K562 (cell line): ENCODE measurements at regions not wholly inside any gene's neighbourhood (a gene's known extent, or its start where the extent isn't known, plus 50 kb on each side); places are given as distances from the start of the nearest gene placed in this dataset.

Experiments used
- ATAC-seq: fragments of 200-7000 bp; cut with Tn5 transposase; 3 replicates; pipeline ENCODE4 v1.9.1; 2020; ENCODE audit warnings: moderate library complexity
- BruUV-seq: library from RNA; stranded (reverse); fragments of 400-500 nt; replicated peaks from 2 replicates; lab custom pipeline; 2021; lab: Mats Ljungman, UMichigan
- CTCF ChIA-PET: fragments of 300-600 bp; formaldehyde crosslinking; extraction: SDS; loops from one replicate; lab custom pipeline; 2021; ENCODE audit warnings: low intra/inter-chr PET ratio; lab: Yijun Ruan, JAX
- POLR2A ChIA-PET: fragments of 300-600, 350-650 bp; sonication (Branson Sonifier 250); formaldehyde crosslinking; extraction: SDS; loops from one replicate; lab custom pipeline; 2021; ENCODE audit warnings: antibody characterized with exemption, inconsistent platforms; lab: Yijun Ruan, JAX
- DNase-seq, 4 experiments: peaks; one replicate each; pipeline versions ENCODE4 v3.0.0 to v3.0.0-alpha.2; 2011 to 2018; ENCODE audit warnings: low spot score in 3 of 4, mixed read lengths in 3 of 4; ENCODE audit errors: extremely low read depth in 1 of 4
- FAIRE-seq: peaks from 2 replicates; lab custom pipeline; 2011; peaks lifted over from hg19 to GRCh38; lab: Jason Lieb, UNC
- H2AFZ ChIP-seq: 2 replicates; pipeline ENCODE4 v1.6.0; 2011; ENCODE audit warnings: low read depth, low read length, control low read depth, inconsistent platforms
- H3K27ac ChIP-seq: fragments of 200-600 bp; 3 replicates; pipeline ENCODE4 v1.8.0; 2011; ENCODE audit warnings: low read depth, mild to moderate bottlenecking, control low read depth, inconsistent platforms, low read length, moderate library complexity, mixed read lengths; ENCODE audit errors: extremely low read depth
- H3K27me3 ChIP-seq, 2 experiments: fragments of 300-600 bp in 1 of 2; 2 replicates in 1 of 2; 3 replicates in 1 of 2; pipeline versions ENCODE4 v1.6.0 to v1.8.0; 2011; ENCODE audit warnings: inconsistent platforms in 2 of 2, low read length in 2 of 2, mild to moderate bottlenecking in 1 of 2, mixed read lengths in 1 of 2, moderate library complexity in 1 of 2; ENCODE audit not compliant: control insufficient read depth in 2 of 2, insufficient read depth in 2 of 2
- H3K36me3 ChIP-seq: fragments of 300-600 bp; 3 replicates; pipeline ENCODE4 v1.8.0; 2011; ENCODE audit warnings: mild to moderate bottlenecking, low read length, inconsistent platforms; ENCODE audit not compliant: control insufficient read depth, insufficient read depth
- H3K4me1 ChIP-seq, 2 experiments: fragments of 200-600 bp in 1 of 2; replicated peaks in 1 of 2; 2 replicates in 1 of 2; 3 replicates in 1 of 2; pipeline versions ENCODE4 v1.5.1 to v1.8.0; 2011; ENCODE audit warnings: inconsistent platforms in 2 of 2, low read length in 2 of 2, mild to moderate bottlenecking in 1 of 2, mixed read lengths in 1 of 2, moderate library complexity in 1 of 2; ENCODE audit not compliant: control insufficient read depth in 2 of 2, insufficient read depth in 2 of 2
- H3K4me2 ChIP-seq: 2 replicates; pipeline ENCODE4 v1.6.1; 2011; ENCODE audit warnings: low read length, control low read depth, inconsistent platforms, mixed read lengths; ENCODE audit not compliant: insufficient read depth
- H3K4me3 ChIP-seq: fragments of 200-600 bp; sonication (generic), shearing (Covaris generic); 2 replicates; pipeline ENCODE4 v1.5.1; 2016; ENCODE audit warnings: control low read depth, inconsistent platforms
- H3K79me2 ChIP-seq: fragments of 200-600 bp; 3 replicates; pipeline ENCODE4 v1.8.0; 2011; ENCODE audit warnings: low read length, inconsistent platforms; ENCODE audit not compliant: control insufficient read depth, insufficient read depth
- H3K9ac ChIP-seq, 2 experiments: 2 replicates each; pipeline versions ENCODE4 v1.6.0 to v1.6.1; 2011; ENCODE audit warnings: low read depth in 2 of 2, low read length in 2 of 2, control low read depth in 1 of 2, inconsistent platforms in 1 of 2, mild to moderate bottlenecking in 1 of 2, mixed read lengths in 1 of 2; ENCODE audit not compliant: insufficient read depth in 1 of 2
- H3K9me1 ChIP-seq: one replicate; pipeline ENCODE4 v1.6.0; 2011; ENCODE audit warnings: inconsistent platforms, mild to moderate bottlenecking, low read length, moderate library complexity; ENCODE audit not compliant: control insufficient read depth, insufficient read depth
- H3K9me3 ChIP-seq: replicated peaks from 2 replicates; pipeline ENCODE4 v1.5.1; 2011; ENCODE audit warnings: low read depth, low read length, inconsistent platforms; ENCODE audit not compliant: control insufficient read depth, insufficient read depth
- H4K20me1 ChIP-seq: replicated peaks from 2 replicates; pipeline ENCODE4 v1.6.1; 2011; ENCODE audit warnings: low read length, inconsistent platforms, mixed read lengths; ENCODE audit not compliant: control insufficient read depth, insufficient read depth
- CCNT2 ChIP-seq: IDR thresholded peaks from 2 replicates; pipeline ENCODE4 v1.6.1; 2011; ENCODE audit warnings: borderline replicate concordance, low read depth, mild to moderate bottlenecking, moderate library complexity, mixed read lengths, low read length; ENCODE audit not compliant: insufficient read length; ENCODE audit errors: extremely low read depth
- DLX4 ChIP-seq: fragments of 250-450 bp; sonication (Bioruptor Pico); IDR thresholded peaks from 2 replicates; pipeline ENCODE4 v1.6.1; 2021; ENCODE audit warnings: mild to moderate bottlenecking
- ELF2 ChIP-seq: fragments of 250-450 bp; sonication (Bioruptor Pico); IDR thresholded peaks from 2 replicates; pipeline ENCODE4 v1.5.0; 2021; ENCODE audit warnings: mild to moderate bottlenecking
- FIP1L1 ChIP-seq: fragments of 200-400 bp; formaldehyde crosslinking; IDR thresholded peaks from 2 replicates; pipeline ENCODE4 v1.6.1; 2018; ENCODE audit warnings: mild to moderate bottlenecking, low read depth, low read length; ENCODE audit not compliant: poor library complexity, severe bottlenecking
- HNRNPL ChIP-seq: fragments of 200-400 bp; formaldehyde crosslinking; IDR thresholded peaks from 2 replicates; pipeline ENCODE4 v1.6.1; 2017; ENCODE audit warnings: low read depth, mild to moderate bottlenecking, low read length
- KDM5B ChIP-seq: fragments of 200-600 bp; sonication (generic); IDR thresholded peaks from 2 replicates; pipeline ENCODE4 v1.6.1; 2012; ENCODE audit warnings: low read depth, mild to moderate bottlenecking, moderate library complexity, low read length, control low read depth, inconsistent platforms; ENCODE audit not compliant: insufficient replicate concordance
- KLF10 ChIP-seq: fragments of 250-450 bp; sonication (Bioruptor Pico); IDR thresholded peaks from 2 replicates; pipeline ENCODE4 v1.6.1; 2021; ENCODE audit warnings: matching md5 sums
- NR1H2 ChIP-seq: sonication (generic); formaldehyde crosslinking; IDR thresholded peaks from 2 replicates; pipeline ENCODE4 v1.4.0; 2020; ENCODE audit warnings: mild to moderate bottlenecking, missing genetic modification reagents
- PTBP1 ChIP-seq: fragments of 200-400 bp; formaldehyde crosslinking; IDR thresholded peaks from 2 replicates; pipeline ENCODE4 v1.6.1; 2017; ENCODE audit warnings: low read depth, low read length
- SRSF3 ChIP-seq: fragments of 200-400 bp; formaldehyde crosslinking; IDR thresholded peaks from 2 replicates; pipeline ENCODE4 v1.6.1; 2016; ENCODE audit warnings: mild to moderate bottlenecking, low read length, moderate library complexity; ENCODE audit not compliant: insufficient read depth
- ZNF175 ChIP-seq: fragments of 200-800 bp; sonication (Bioruptor generic); IDR thresholded peaks from 2 replicates; pipeline ENCODE4 v1.6.1; 2016; ENCODE audit warnings: low read depth, mild to moderate bottlenecking, missing genetic modification characterization, missing compliant biosample characterization
- ZNF263 ChIP-seq: sonication (generic); formaldehyde crosslinking; IDR thresholded peaks from 2 replicates; pipeline ENCODE4 v1.8.0; 2022; ENCODE audit warnings: mild to moderate bottlenecking, missing genetic modification reagents, borderline replicate concordance
- WGBS: fragments of 100-300 bp; shearing (Covaris generic); methylation state at CpG from one replicate; pipeline ENCODE4 v1.1.6; 2016; ENCODE audit warnings: low coverage, mixed read lengths; ENCODE audit not compliant: insufficient coverage; ENCODE audit errors: missing lambda C conversion rate; 5-methylcytosine and 5-hydroxymethylcytosine counted together
- in situ Hi-C: fragments of 300-500 bp; cut with MboI; formaldehyde crosslinking; loops from 4 replicates; pipeline ENCODE4 v1.15.0; 2018; ENCODE audit warnings: inconsistent platforms, mixed read lengths
- intact Hi-C: fragments of 100-400 bp; cut with micrococcal nuclease; formaldehyde crosslinking; loops from 2 replicates; pipeline ENCODE4 v1.14.2; 2022

- Histone ChIP-seq H3K9me3 (no peaks in the 10 kb centered on the region), H3K4me2 (no peak overlapping the region), H3K79me2 (no peaks in the 10 kb centered on the region), H3K4me1 (no peaks in the 10 kb centered on the region)
- FAIRE-seq (peak; percentile 65), DNase-seq (no peak)
- CTCF ChIA-PET = no interaction called here
- TF ChIP-seq KLF10 (no peak), ELF2 (no peak), FIP1L1 (no peak)
- TF ChIP-seq, all 486 proteins: peak for 0
- intact Hi-C loops = no loop called here
- Histone ChIP-seq H3K9me1 (no peaks in the 10 kb centered on the region), H4K20me1 (no peaks in the 10 kb centered on the region), H3K36me3 (no peaks in the 10 kb centered on the region), H3K4me3 (no peak overlapping the region), H2AFZ (no peak overlapping the region), H3K9ac (no peak overlapping the region), H3K27ac (no peak overlapping the region), H3K27me3 (no peaks in the 10 kb centered on the region; a peak in 1 of 5 replicates)
- 8% methylated on average over 3 of the region's 3 CpGs for WGBS
- POLR2A ChIA-PET = interaction anchor here (0.5 kb wide), 1 partner anchor 1138 kb away, joined by 4 read pairs; no protein-coding TSS in a partner anchor
- in situ Hi-C loops = no loop called here
- ATAC-seq = no peak
- BruUV-seq = no TSS peak
Measured at GRCh38 chr6:45794465-45794864, 221.2 kb downstream of the CLIC5 start.

GRCh38 chr6:45791211-45792168, 224.2 kb downstream of the CLIC5 start:
- intact Hi-C loops (no loop called here), in situ Hi-C loops (no loop called here)
- no peak for DNase-seq
- Histone ChIP-seq H3K79me2 (no peaks in the 10 kb centered on the region), H3K4me3 (no peak overlapping the region), H3K4me2 (no peak overlapping the region), H3K27ac (no peak overlapping the region), H3K36me3 (no peaks in the 10 kb centered on the region), H4K20me1 (no peaks in the 10 kb centered on the region), H3K4me1 (no peaks in the 10 kb centered on the region), H3K9me3 (no peaks in the 10 kb centered on the region), H3K9ac (no peak overlapping the region), H3K27me3 (no peaks in the 10 kb centered on the region; a peak in 1 of 5 replicates), H3K9me1 (no peaks in the 10 kb centered on the region), H2AFZ (no peak overlapping the region)
- TF ChIP-seq CCNT2 (no peak), SRSF3 (no peak), KDM5B (no peak), ZNF263 (no peak), HNRNPL (no peak), ZNF175 (CRISPR knock-in tag) (no peak), PTBP1 (no peak), NR1H2 (CRISPR knock-in tag) (no peak), DLX4 (CRISPR knock-in tag) (no peak)
- no TSS peak for BruUV-seq
- FAIRE-seq = no peak
- ChIA-PET POLR2A (interaction anchor here (0.5 kb wide), 1 partner anchor 17 kb away, joined by 3 read pairs; no protein-coding TSS in a partner anchor), CTCF (no interaction called here)
- no peak for ATAC-seq
- 0% methylated on average over 4 of the region's 4 CpGs for WGBS
